SIG-M5 treated with dmso at 0.1 percent for 504 hours (cell line): ENCODE measurements at regions not wholly inside any gene's neighbourhood (a gene's known extent, or its start where the extent isn't known, plus 50 kb on each side); places are given as distances from the start of the nearest gene placed in this dataset.

ENCODE experiments used
- DNase-seq: peaks from one replicate; lab custom pipeline; 2025; ENCODE audit not compliant: unreplicated experiment; lab: John Stamatoyannopoulos, UW

DNA sequence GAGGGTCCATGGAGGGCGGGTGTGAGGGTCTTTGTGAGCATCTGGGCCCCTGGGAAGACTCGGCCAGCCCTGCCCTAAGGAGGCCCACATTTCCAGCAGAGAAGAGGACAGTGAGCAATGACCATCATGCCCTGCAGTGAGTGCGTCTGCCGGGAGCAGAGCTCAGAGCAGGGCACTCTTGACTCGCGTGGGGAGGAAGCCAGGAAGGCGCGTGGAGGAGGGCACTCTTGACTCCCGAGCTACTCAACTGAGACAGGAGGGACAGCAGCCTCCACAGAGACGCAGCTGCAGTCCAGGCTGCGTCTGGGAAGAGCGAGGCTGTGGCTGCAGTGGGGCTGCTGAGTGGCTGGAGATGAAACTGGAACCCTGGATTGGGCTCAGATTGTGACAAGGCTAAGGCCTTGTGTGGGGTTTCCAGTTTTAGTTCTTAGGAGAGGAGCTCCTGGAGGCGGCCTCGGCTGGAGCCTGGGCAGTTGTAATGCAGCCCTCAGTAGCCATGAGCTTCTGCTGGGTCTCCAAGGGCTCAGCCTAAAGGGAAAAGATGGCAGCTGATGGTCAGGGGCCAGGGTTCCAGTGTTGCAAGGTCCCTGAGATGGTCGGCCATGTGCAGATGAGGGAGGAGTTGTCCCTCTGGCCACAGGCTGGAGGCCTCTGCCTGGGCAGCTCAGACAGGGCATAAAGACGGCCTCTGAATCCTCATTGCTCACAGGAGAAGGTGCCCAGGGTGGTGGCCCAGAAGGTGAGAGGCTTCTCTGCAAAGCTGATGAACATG lies 264.7 kb upstream of the B3GAT1 start:
- DNase-seq: no peak

DNA sequence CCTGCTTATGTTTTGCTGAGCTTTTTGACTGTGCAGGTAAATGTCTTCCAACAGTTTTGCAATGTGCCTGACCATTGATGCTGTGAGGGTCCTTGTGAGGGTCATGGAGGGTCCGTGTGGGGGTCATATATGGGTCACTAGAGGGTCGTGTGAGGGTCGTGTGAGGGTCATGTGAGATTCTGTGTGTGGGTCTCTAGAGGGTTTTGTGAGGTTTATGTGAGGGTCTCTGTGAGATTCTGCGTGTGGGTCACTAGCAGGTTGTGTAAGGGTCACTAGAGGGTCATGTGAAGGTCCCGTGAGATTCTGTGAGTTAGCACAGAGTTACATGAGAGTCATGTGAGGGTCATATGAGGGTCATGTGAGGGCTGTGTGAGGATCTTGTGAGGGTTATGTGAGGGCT lies 263.9 kb upstream of the B3GAT1 start:
- DNase-seq: no peak

DNA sequence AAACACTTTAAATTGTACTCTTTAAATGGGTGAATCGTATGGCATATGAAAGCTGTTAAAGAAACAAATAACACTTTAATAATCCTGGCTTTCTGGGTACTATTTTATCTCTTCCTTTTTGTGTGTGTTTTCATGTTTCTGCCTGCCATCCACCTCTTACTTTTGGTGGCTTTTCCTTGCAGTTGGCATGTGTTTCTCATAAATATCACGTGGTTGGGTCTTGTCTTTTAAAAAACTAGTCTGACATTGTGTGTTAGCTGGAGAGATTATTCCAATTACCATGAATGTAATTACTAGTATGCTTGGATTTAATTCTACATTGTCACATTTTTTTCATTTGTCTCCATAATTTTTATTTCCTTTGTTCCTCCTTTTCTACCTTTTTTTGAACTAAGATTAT lies 262.9 kb upstream of the B3GAT1 start:
- no peak for DNase-seq

DNA sequence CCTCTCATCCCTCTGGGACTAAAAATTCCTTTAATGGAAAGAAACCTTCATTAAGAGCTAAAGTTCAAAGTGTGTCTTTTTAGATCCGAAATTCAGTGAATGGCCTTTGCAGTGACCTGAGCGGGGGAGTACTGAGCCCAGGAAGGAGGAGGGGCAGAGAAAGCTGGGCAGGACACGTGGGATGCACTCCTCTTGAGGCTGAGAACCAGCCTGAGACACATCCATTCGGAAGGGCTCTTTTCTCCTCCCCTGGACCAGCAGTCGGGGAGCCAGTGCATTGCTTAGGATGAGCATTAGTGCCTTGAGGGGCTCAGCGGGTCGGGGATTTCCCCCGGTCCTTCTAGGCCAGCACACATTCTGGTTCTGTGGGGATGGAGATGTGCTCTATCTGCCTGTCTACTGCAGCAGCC lies 258.9 kb upstream of the B3GAT1 start:
- DNase-seq: no peak

DNA sequence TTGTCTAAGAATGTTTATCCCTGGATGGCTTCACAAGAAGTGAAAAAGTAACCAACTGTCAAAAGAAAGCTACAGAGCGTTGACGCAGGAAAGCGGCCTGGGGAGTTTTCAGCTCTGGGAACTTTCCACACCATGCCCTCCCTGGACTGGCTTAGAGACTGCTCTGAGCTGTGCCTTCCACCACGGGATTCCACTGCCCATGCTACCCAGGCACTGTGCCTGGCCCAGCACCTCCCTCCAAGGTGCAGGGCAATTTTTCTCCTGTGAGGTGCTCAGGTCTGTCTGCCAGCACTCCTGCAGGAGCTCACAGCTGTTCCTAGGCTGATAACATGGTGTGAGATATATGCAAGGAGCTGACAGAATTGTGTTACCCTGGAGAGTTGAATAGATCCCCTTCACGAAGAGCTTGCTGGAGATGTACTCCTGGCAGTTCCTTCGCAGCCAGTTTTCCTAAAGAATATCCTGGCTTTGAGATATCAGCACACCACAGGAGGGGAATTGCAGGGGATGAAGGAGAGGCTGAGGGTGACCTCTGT lies 258.3 kb upstream of the B3GAT1 start:
- DNase-seq: no peak

DNA sequence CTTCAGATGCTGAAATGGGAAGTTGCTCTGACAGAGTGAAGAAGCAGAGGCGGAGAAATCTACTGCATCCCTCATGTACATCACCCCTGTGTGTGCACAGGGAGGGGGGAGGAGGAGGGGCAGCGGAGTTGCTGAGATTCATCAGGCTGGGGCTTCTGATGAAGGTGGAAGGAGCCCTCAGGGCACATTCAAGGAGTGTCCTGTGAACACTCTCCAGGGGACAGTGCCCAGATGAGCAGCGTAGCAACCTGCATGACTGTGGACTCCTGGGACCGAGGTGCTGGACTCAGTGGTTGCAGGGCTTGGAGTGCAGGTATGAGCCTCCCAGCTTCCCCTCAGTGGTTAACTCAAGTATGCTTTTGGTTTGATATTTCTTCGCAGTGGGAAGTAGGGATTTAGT lies 257.8 kb upstream of the B3GAT1 start:
- no peak for DNase-seq

DNA sequence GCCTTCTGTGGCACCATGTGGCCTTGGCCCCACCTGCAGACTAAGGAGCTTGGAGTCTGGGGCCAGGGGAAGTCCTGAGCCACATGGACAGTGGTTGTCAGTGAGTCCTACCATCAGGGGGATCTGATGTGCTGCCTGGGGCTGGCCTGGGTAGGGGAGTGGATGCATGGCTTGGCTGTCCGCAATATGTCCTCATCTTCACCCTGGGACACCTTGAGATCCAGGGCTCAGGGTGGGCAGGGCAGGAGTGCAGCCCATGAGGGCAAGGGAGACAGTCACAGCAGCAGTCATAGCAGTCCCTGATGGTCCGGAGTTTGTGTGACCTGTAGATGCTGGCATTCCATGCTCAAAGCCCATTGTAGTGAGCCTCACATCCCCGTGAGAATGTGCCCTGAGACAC lies 256.8 kb upstream of the B3GAT1 start:
- DNase-seq: no peak

DNA sequence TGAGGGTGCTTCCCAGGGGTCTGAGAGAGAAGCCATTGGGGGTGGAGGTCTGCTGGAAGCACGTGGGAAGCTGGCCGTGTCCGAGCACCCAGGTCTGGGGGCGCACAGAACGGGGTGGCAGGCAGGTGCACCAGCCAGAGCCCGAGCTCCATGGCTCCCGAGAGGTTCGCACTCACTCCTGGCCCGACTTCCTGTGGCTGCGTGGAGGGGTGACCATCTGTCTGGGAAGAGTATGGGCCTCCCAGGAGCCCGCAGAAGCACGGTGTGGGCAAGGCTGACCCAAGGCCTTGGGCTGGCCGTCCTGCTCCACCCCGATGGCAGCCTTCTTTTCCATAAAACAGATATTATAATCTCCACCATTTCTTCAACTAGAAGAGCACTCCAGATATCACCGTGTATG lies 256.0 kb upstream of the B3GAT1 start:
- no peak for DNase-seq

DNA sequence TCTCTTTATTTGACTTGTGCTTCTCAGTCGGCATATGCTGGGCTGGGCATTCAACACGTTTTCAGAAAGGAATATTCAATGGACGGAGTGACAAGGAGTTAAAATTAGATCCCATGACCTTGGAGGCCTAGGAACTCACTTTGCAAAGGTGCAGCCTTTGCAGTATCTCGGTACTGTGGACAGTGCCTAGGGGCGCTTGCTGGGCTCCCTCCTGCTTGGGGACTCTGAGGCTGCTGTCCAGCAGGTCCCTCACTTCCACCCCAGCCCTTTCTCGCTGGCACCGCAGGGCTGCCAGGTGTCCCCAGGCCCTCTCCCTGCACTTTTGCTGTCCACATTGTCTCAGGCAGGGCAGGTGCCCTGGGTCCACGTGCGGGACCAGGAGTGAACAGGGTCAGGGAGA lies 255.5 kb upstream of the B3GAT1 start:
- no peak for DNase-seq

DNA sequence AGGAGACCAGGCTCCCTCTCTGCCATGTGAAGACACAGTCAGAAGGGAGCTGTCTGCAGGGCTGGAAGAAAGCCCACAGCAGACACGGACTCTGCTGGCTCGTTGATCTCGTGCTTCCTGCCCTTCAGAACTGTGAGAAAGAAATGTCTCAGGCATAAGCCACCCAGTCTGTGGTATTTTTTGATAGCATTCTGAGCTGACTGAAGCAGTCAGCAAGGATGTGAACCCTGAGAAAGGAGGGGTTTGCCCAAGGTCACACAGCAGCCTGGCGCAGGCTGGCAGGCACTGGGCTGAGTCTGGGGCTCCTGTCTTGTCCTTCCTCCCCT lies 255.1 kb upstream of the B3GAT1 start:
- no peak for DNase-seq

DNA sequence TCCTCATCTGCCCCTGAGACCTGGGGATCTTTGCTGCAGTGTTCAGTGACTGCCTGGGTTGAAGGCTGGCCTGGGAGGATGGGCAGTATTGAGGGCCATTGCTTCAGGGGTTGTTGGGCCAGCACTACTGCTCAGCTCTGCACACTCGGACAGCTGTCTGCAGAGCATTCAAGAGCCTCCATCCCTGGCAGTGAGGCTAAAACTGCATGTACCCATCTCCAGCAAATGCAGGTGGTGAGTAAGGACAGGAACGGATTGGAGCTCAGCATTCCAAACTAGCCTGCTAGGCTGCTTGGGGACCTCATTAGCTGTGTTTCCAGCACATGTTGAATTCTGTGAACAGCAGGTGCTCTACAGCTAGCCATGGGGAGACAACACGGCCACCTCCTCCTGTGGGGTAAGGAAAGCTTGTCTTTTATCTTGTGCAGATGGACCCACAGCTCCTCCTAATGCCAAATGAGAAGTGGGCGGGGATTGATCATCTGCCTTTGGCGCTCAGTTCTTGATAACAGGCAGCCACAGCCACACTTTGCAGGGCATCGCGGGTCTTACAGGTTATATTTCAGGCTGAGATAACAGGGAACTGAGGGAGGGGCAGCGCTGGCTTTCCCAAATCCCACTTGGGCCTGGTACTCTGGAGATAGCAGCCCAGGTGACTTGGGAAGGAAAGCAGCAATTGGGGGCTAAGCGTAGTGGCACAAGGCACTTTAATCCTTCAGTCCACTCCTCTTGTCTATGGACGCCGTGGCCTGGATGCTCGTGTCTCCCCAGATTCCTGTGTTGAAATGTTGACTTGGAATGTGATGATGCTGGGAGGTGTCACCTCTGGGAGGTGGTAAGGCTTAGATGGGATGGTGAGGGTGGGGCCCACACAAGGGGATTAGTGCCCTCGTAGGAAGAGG lies 254.5 kb upstream of the B3GAT1 start:
- no peak for DNase-seq

DNA sequence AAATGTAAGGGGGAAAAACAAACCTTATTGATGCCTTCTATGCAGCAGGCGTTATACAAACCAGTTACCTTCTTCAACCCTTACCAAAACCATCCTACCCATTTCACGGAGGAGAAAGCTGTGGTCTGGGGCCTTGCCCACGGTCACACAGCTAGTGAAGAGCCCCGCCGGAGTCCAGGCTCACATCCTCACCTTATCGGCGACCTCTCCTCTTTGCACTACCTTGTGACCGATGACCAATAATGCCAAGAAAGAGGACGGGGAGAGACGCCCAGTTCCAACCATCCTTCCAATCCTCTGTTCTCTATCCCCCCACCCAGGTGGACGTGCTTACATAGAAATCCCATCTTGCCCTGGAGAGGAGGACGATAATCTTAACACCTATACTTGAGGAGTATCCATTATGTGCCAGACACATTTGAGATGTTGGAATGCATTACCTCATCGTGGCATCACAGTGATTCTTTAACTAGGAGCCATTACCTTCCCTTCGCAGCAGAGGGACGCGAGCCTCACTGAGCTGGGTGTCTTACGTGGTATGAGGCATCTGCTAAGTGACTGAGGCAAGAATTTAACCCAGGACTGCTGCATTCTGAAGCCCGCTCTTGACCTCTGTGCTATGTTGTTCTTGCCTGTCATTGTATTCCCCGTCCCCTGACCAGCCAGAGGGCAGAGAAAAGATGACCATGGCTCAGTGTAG lies 253.7 kb upstream of the B3GAT1 start:
- DNase-seq: no peak

DNA sequence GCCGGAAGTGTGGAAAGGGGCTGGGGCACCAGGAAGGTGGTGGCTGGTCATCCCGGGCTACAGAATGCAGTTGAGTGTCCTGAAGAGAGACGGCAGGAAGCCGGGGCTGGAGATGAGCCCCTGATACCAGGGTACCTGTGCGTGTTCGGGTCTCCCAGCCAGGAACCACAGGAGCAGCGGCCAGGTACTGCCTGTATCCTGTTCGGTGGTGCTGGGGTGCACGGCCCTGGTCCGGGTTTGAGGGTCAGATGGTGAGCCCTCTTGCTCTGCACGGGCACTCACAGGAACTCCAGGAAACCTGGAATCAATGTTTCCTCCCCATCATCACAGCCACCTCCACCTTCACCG lies 253.1 kb upstream of the B3GAT1 start:
- DNase-seq: no peak

DNA sequence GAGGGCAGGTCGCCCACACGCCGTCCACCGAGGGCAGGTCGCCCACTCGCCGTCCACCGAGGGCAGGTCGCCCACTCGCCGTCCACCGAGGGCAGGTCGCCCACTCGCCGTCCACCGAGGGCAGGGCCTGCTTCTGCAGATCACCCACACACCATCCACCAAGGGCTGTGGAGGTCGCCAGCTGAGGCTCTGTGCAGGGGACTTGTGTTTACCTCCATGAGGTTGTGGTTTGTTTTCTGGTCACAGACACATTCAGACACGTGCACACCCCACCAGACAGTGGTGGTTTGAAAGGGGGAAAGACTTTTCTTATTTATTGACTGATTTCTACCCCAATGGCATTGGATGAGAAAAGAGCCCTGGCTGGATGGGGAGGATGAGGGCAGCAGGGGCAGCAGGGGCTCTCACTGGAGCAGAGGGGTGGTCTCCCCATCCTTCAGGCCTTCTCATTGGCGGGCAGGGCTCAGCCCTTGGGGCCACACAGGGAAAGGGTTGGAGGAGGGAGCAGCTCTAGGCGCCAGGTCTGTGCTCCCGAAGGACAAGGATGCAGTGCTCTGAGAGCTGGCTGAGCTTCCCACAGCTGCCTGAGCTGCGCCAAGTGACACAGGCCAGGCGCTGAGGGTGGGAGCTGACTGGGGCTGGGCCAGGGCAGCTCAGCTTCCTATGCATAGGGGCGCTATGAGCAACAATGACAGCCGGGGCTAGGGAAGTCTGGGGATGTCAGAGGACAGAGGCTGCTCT lies 252.6 kb upstream of the B3GAT1 start:
- no peak for DNase-seq

DNA sequence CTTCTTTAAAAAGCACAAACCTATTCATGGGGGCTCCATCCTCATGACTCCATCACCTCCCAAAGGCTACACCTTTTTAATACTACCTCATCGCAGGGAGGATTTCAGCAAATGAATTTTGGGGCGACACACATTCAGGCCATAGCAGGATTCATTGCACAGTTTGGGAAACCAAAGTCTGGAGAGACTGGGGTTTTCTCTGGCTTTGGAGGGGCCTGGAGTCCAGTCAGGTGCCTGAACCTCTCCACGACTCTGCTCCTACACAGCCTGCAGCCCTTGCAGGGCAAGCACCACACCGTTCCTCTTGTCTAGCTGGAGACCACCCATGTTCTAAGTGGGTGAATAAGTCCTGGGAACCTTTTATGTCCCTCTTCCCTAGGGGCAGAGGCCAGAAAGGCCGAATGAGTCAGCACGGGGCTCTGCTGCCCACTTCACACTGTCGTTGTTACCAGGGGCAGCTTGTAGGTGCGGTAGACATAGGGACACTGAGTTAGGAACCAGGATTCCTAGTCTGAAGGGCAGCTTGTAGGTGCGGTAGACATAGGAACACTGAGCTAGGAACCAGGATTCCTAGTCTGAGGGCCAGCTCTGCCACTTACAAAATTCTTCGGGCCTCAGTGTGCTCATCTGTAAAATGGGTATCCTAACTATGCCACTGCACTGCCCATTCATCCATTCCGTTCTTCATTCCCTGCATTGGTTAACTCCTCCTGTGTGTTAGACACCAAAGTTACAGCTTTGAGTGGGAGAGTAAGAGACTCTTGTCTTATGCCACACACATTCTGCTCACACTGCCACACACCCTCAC lies 251.7 kb upstream of the B3GAT1 start:
- no peak for DNase-seq

DNA sequence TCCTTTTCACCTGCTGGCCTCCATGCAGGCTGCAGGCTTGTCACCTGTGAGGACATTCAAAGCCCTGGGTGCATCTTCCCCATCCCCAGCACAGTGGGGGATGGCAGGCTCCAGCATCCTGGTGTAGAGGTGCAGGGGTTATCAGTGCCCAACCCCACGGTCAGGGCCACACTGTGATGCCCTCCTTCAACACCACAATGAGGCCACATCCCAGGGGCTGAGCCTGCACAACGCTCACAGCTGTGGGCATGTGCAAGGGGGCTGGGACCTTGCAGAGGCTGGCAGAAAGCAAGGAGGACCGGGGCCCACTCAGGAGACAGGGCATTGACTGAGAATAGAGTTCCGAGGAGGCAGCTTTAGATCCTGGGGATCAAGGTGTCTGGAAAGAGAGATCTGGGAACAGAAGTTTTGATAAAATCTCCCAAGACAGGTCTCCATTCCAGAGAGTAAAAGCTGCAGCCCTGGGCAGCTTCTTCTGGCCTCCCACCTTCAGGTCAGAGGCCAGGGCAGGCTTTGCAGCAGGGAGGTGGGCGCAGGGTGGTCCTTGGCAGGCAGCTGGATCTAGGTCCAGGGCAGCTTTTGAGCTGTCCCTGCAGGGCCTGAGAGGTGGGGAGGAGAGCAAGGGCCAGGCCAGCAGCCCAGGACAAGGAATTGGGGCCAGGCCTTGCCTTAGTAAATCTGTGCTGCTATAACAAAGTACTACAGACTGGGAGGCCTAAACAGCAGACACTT lies 250.8 kb upstream of the B3GAT1 start:
- DNase-seq: no peak

DNA sequence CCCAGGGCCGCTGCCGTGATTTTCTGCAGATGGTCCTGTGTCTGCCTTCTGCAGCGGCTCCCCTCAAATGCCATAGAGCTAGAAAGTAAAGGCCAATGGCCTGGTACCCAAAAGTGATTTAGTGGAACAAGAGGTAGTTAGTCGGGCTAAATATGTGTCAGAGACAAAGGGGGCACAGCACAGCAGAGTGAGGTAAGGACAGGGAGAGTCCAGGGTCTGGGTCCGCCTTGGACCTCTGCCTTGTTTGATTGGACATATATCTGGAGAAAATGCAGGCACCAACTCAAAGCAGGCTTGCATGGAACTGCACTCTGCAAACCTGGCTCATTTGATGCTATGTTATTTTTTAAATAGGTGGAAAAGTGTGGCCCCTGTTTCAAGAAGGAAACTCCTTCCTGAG lies 249.6 kb upstream of the B3GAT1 start:
- no peak for DNase-seq

DNA sequence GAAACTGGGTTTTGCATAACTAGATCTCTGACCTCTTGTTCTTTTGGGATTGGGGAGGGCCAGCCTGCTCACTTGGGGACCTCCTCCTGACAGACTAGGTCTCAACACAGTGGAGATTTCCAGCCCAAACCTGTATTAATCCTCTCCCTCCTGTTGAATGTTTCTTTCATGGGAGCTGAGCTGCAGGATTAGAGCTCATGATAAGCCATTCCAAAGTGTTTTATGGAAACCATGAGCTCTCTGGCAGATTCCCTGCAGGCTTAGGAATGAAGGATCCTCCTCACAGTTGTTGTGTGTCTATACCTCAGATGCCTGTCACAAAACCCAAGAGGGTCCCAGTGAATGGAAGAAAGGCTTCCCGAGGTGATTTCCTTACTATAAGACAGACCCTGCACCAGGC lies 248.4 kb upstream of the B3GAT1 start:
- no peak for DNase-seq

DNA sequence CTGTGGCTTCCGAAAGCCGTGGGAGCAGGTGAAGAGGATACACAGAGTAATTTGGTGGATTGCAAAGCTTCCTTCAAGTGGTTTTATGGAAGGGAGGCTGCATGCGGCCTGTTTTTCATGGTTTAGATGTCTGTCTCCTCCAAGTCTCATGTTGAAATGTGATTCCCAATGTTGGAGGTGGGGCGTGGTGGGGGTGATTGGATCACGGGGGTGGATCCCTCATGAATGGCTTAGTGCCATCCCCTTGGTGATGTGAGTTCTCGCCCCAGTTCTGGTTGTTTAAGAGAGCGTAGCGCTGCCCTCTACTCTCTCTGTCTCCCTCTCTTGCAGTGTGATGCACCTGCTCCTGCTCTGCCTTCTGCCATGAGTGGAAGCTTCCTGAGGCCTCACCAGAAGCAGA lies 247.8 kb upstream of the B3GAT1 start:
- DNase-seq: no peak
